Mesothelial cell of epicardium (in vitro differentiated cells): ENCODE measurements at regions not wholly inside any gene's neighbourhood (a gene's known extent, or its start where the extent isn't known, plus 50 kb on each side); places are given as distances from the start of the nearest gene placed in this dataset.

ENCODE experiments used
- DNase-seq, 2 experiments: peaks; one replicate each; pipeline ENCODE4 v3.0.0; 2021; ENCODE audit warnings: low spot score in 2 of 2; ENCODE audit not compliant: unreplicated experiment in 2 of 2
- H3K27ac Mint-ChIP-seq: 2 replicates; pipeline ENCODE4 v1.8.0; 2021; ENCODE audit warnings: mixed read lengths
- H3K27me3 Mint-ChIP-seq: 2 replicates; pipeline ENCODE4 v1.8.0; 2021; ENCODE audit warnings: low read depth, mixed read lengths
- H3K36me3 Mint-ChIP-seq: 2 replicates; pipeline ENCODE4 v1.8.0; 2021; ENCODE audit warnings: mixed read lengths
- H3K4me1 Mint-ChIP-seq: 2 replicates; pipeline ENCODE4 v1.8.0; 2021; ENCODE audit warnings: mixed read lengths
- H3K4me3 Mint-ChIP-seq: 2 replicates; pipeline ENCODE4 v1.8.0; 2021; ENCODE audit warnings: mild to moderate bottlenecking, moderate library complexity, mixed read lengths
- H3K9me3 Mint-ChIP-seq: 2 replicates; pipeline ENCODE4 v1.8.0; 2021; ENCODE audit warnings: mixed read lengths
- CTCF ChIP-seq: fragments of 200-600 bp; sonication (generic); IDR thresholded peaks from one replicate; pipeline ENCODE4 v1.5.0; 2021; ENCODE audit warnings: antibody characterized with exemption; ENCODE audit not compliant: unreplicated experiment

GRCh38 chr6:133740218-133740617 is 148.7 kb upstream of the TCF21 start:
- H3K4me3 Mint-ChIP-seq: no peak overlapping the region
- no peaks in the 10 kb centered on the region for H3K27me3 Mint-ChIP-seq
- peaks cover 3% of the 10 kb centered on the region for H3K9me3 Mint-ChIP-seq
- TF ChIP-seq CTCF: no peak
- H3K36me3 Mint-ChIP-seq: no peaks in the 10 kb centered on the region
- DNase-seq: no peak
- peaks cover 3% of the 10 kb centered on the region for H3K4me1 Mint-ChIP-seq
- no peak overlapping the region for H3K27ac Mint-ChIP-seq

- Mint-ChIP-seq H3K27ac (no peak overlapping the region), H3K4me3 (no peak overlapping the region), H3K36me3 (no peaks in the 10 kb centered on the region), H3K4me1 (peaks cover 3% of the 10 kb centered on the region), H3K27me3 (no peaks in the 10 kb centered on the region), H3K9me3 (peaks cover 3% of the 10 kb centered on the region)
- no peak for TF ChIP-seq CTCF
- no peak for DNase-seq
Observed at GRCh38 chr6:133740816-133741215, 148.1 kb upstream of the TCF21 start.

GRCh38 chr6:133741375-133741861 is 147.5 kb upstream of the TCF21 start:
- H3K4me1 Mint-ChIP-seq: peaks cover 3% of the 10 kb centered on the region
- peaks cover 5% of the 10 kb centered on the region for H3K9me3 Mint-ChIP-seq
- H3K27me3 Mint-ChIP-seq: no peaks in the 10 kb centered on the region
- H3K4me3 Mint-ChIP-seq: no peak overlapping the region
- no peak for TF ChIP-seq CTCF
- peaks cover 1% of the 10 kb centered on the region for H3K36me3 Mint-ChIP-seq
- H3K27ac Mint-ChIP-seq: no peak overlapping the region
- no peak for DNase-seq

- Mint-ChIP-seq H3K4me3 (no peak overlapping the region), H3K4me1 (no peaks in the 10 kb centered on the region), H3K27me3 (no peaks in the 10 kb centered on the region), H3K27ac (no peak overlapping the region), H3K9me3 (peaks cover 7% of the 10 kb centered on the region), H3K36me3 (peaks cover 2% of the 10 kb centered on the region)
- no peak for DNase-seq
- TF ChIP-seq CTCF: no peak
Observed at GRCh38 chr6:133743621-133744020, 145.3 kb upstream of the TCF21 start.

GRCh38 chr6:133746417-133746770 is 142.5 kb upstream of the TCF21 start:
- Mint-ChIP-seq H3K27ac (no peak overlapping the region), H3K27me3 (no peaks in the 10 kb centered on the region), H3K4me3 (no peak overlapping the region), H3K36me3 (peaks cover 2% of the 10 kb centered on the region), H3K4me1 (no peaks in the 10 kb centered on the region), H3K9me3 (peaks cover 7% of the 10 kb centered on the region)
- no peak for DNase-seq
- no peak for TF ChIP-seq CTCF

GRCh38 chr6:133748628-133749027 is 140.3 kb upstream of the TCF21 start:
- peaks cover 5% of the 10 kb centered on the region for H3K4me1 Mint-ChIP-seq
- H3K9me3 Mint-ChIP-seq: peaks cover 5% of the 10 kb centered on the region
- no peak overlapping the region for H3K4me3 Mint-ChIP-seq
- H3K27ac Mint-ChIP-seq: no peak overlapping the region
- peaks cover 2% of the 10 kb centered on the region for H3K36me3 Mint-ChIP-seq
- no peak for TF ChIP-seq CTCF
- DNase-seq: no peak
- no peaks in the 10 kb centered on the region for H3K27me3 Mint-ChIP-seq
